Mononuclear cell (primary cell): ENCODE measurements at regions not wholly inside any gene's neighbourhood (a gene's known extent, or its start where the extent isn't known, plus 50 kb on each side); places are given as distances from the start of the nearest gene placed in this dataset.
"Not testable (repeated sequence)": the region's sequence is repeated elsewhere in the genome, so short reads cannot be mapped to it uniquely, and the experiment has no call there.

Experiments
- H3K27me3 ChIP-seq: 2 replicates; pipeline ENCODE4 v1.6.0; 2011; ENCODE audit warnings: low read length, control low read depth; ENCODE audit not compliant: insufficient read depth
- H3K4me1 ChIP-seq: 2 replicates; pipeline ENCODE4 v1.5.1; 2011; ENCODE audit warnings: mild to moderate bottlenecking, low read length, control low read depth; ENCODE audit not compliant: insufficient read depth
- H3K4me3 ChIP-seq: 2 replicates; pipeline ENCODE4 v1.5.1; 2011; ENCODE audit warnings: mild to moderate bottlenecking, low read length, moderate library complexity
- H3K9me3 ChIP-seq: 2 replicates; pipeline ENCODE4 v1.5.1; 2011; ENCODE audit warnings: low read depth, mild to moderate bottlenecking, control low read depth, low read length

- Histone ChIP-seq H3K27me3 (no peaks in the 10 kb centered on the region), H3K4me1 (no peaks in the 10 kb centered on the region), H3K4me3 (no peak overlapping the region), H3K9me3 (no peaks in the 10 kb centered on the region)
Observed at GRCh38 chr12:24349051-24349799, 399.8 kb upstream of the SOX5 start.

GRCh38 chr12:24348180-24348579 lies 398.7 kb upstream of the SOX5 start:
- not testable (repeated sequence) for H3K27me3 ChIP-seq, H3K9me3 ChIP-seq, H3K4me1 ChIP-seq, H3K4me3 ChIP-seq

- Histone ChIP-seq H3K4me3 (no peak overlapping the region), H3K9me3 (no peaks in the 10 kb centered on the region), H3K27me3 (no peaks in the 10 kb centered on the region), H3K4me1 (no peaks in the 10 kb centered on the region)
Observed at GRCh38 chr12:24328261-24328660, 378.8 kb upstream of the SOX5 start.

GRCh38 chr12:24325331-24325730 lies 375.9 kb upstream of the SOX5 start:
- Histone ChIP-seq H3K4me3 (no peak overlapping the region), H3K4me1 (no peaks in the 10 kb centered on the region)

GRCh38 chr12:24307716-24308335 lies 358.4 kb upstream of the SOX5 start:
- Histone ChIP-seq H3K4me3 (no peak overlapping the region), H3K27me3 (no peaks in the 10 kb centered on the region), H3K9me3 (no peaks in the 10 kb centered on the region), H3K4me1 (no peaks in the 10 kb centered on the region)

More at GRCh38 chr12:24325331-24325730, 375.9 kb upstream of the SOX5 start:
- Histone ChIP-seq H3K27me3 (no peaks in the 10 kb centered on the region), H3K9me3 (no peaks in the 10 kb centered on the region)

GRCh38 chr12:24307153-24307552 lies 357.7 kb upstream of the SOX5 start:
- Histone ChIP-seq H3K4me1 (no peaks in the 10 kb centered on the region), H3K27me3 (no peaks in the 10 kb centered on the region), H3K9me3 (no peaks in the 10 kb centered on the region), H3K4me3 (no peak overlapping the region)

- Histone ChIP-seq H3K27me3 (no peaks in the 10 kb centered on the region), H3K4me1 (no peaks in the 10 kb centered on the region), H3K9me3 (no peaks in the 10 kb centered on the region), H3K4me3 (no peak overlapping the region)
Observed at GRCh38 chr12:24306001-24306400, 356.5 kb upstream of the SOX5 start.

GRCh38 chr12:24304285-24304684 lies 354.8 kb upstream of the SOX5 start:
- no peaks in the 10 kb centered on the region for H3K9me3 ChIP-seq
- H3K27me3 ChIP-seq = no peaks in the 10 kb centered on the region
- H3K4me1 ChIP-seq = no peaks in the 10 kb centered on the region
- H3K4me3 ChIP-seq = no peak overlapping the region

GRCh38 chr12:24302708-24303107 lies 353.2 kb upstream of the SOX5 start:
- no peaks in the 10 kb centered on the region for H3K9me3 ChIP-seq
- H3K4me1 ChIP-seq = no peaks in the 10 kb centered on the region
- H3K27me3 ChIP-seq = no peaks in the 10 kb centered on the region
- no peak overlapping the region for H3K4me3 ChIP-seq

GRCh38 chr12:24297516-24297915 lies 348.0 kb upstream of the SOX5 start:
- no peaks in the 10 kb centered on the region for H3K27me3 ChIP-seq
- no peaks in the 10 kb centered on the region for H3K9me3 ChIP-seq
- H3K4me3 ChIP-seq = no peak overlapping the region
- H3K4me1 ChIP-seq = no peaks in the 10 kb centered on the region

- H3K9me3 ChIP-seq = no peaks in the 10 kb centered on the region
- no peaks in the 10 kb centered on the region for H3K27me3 ChIP-seq
- no peaks in the 10 kb centered on the region for H3K4me1 ChIP-seq
- H3K4me3 ChIP-seq = no peak overlapping the region
Observed at GRCh38 chr12:24293549-24293948, 344.1 kb upstream of the SOX5 start.

- Histone ChIP-seq H3K4me1 (no peaks in the 10 kb centered on the region), H3K4me3 (no peak overlapping the region), H3K9me3 (no peaks in the 10 kb centered on the region), H3K27me3 (no peaks in the 10 kb centered on the region)
Observed at GRCh38 chr12:24287963-24288362, 338.5 kb upstream of the SOX5 start.

- Histone ChIP-seq H3K4me1 (no peaks in the 10 kb centered on the region), H3K9me3 (no peaks in the 10 kb centered on the region), H3K27me3 (no peaks in the 10 kb centered on the region), H3K4me3 (no peak overlapping the region)
Observed at GRCh38 chr12:24285448-24285847, 336.0 kb upstream of the SOX5 start.

GRCh38 chr12:24281341-24281740 lies 331.9 kb upstream of the SOX5 start:
- no peaks in the 10 kb centered on the region for H3K27me3 ChIP-seq

GRCh38 chr12:24280056-24280842 lies 330.8 kb upstream of the SOX5 start:
- Histone ChIP-seq H3K9me3 (no peaks in the 10 kb centered on the region), H3K27me3 (no peaks in the 10 kb centered on the region), H3K4me3 (no peak overlapping the region), H3K4me1 (no peaks in the 10 kb centered on the region)

More at GRCh38 chr12:24281341-24281740, 331.9 kb upstream of the SOX5 start:
- H3K4me3 ChIP-seq = no peak overlapping the region
- no peaks in the 10 kb centered on the region for H3K4me1 ChIP-seq
- no peaks in the 10 kb centered on the region for H3K9me3 ChIP-seq
